ENCODE measurements at regions not wholly inside any gene's neighbourhood (a gene's known extent, or its start where the extent isn't known, plus 50 kb on each side); places are given as distances from the start of the nearest gene placed in this dataset.
A peak's percentile ranks its signal among the peaks of the same experiment; 100 is the strongest.

GRCh38 chr4:58163156-58163555, 1053.0 kb upstream of the IGFBP7 start:
- no peak for FAIRE-seq

GRCh38 chr4:58149404-58150085, 1039.4 kb upstream of the IGFBP7 start:
- TF ChIP-seq CTCF (IDR thresholded peaks at IDR 0.05; ENCODE audit: borderline replicate concordance, extremely low read depth, insufficient read depth): no peak
- H3K27ac ChIP-seq (ENCODE audit: low read depth in 2 of 2, low read length in 2 of 2): no peak overlapping the region
- no peaks in the 10 kb centered on the region for H3K27me3 ChIP-seq (ENCODE audit: control insufficient read depth, insufficient read depth, low read length)
- no peaks in the 10 kb centered on the region for H3K36me3 ChIP-seq (ENCODE audit: control insufficient read depth in 2 of 3, insufficient read depth in 3 of 3, low read length in 3 of 3)
- H3K4me1 ChIP-seq (ENCODE audit: control insufficient read depth in 2 of 3, insufficient read depth in 2 of 3, low read depth in 1 of 3, low read length in 3 of 3): no peaks in the 10 kb centered on the region
- no peak overlapping the region for H3K9ac ChIP-seq (ENCODE audit: low read length in 3 of 3)
- peaks cover 0 to 2% (median 0%) of the 10 kb centered on the region in 3 donors for H3K9me3 ChIP-seq (ENCODE audit: control insufficient read depth in 2 of 3, insufficient read depth in 1 of 3, low read length in 3 of 3)
- no peak for FAIRE-seq
- no peak overlapping the region for H3K4me3 ChIP-seq (ENCODE audit: low read length in 3 of 3)
- intact Hi-C loops (cut with DNase I): no loop called here
- DNase-seq: peak in 1 of 5 donors; percentile 51

More at GRCh38 chr4:58163156-58163555, 1053.0 kb upstream of the IGFBP7 start:
- H3K4me3 ChIP-seq (ENCODE audit: low read length in 3 of 3): no peak overlapping the region
- H3K9ac ChIP-seq (ENCODE audit: low read length in 3 of 3): no peak overlapping the region
- no peaks in the 10 kb centered on the region for H3K9me3 ChIP-seq (ENCODE audit: control insufficient read depth in 2 of 3, insufficient read depth in 1 of 3, low read length in 3 of 3)
- H3K36me3 ChIP-seq (ENCODE audit: control insufficient read depth in 2 of 3, insufficient read depth in 3 of 3, low read length in 3 of 3): no peaks in the 10 kb centered on the region
- H3K4me1 ChIP-seq (ENCODE audit: control insufficient read depth in 2 of 3, insufficient read depth in 2 of 3, low read depth in 1 of 3, low read length in 3 of 3): no peaks in the 10 kb centered on the region
- TF ChIP-seq CTCF (IDR thresholded peaks at IDR 0.05; ENCODE audit: borderline replicate concordance, extremely low read depth, insufficient read depth): no peak
- intact Hi-C loops (cut with DNase I): no loop called here
- H3K27me3 ChIP-seq (ENCODE audit: control insufficient read depth, insufficient read depth, low read length): no peaks in the 10 kb centered on the region
- peak in 1 of 5 donors; percentile 18 for DNase-seq
- no peak overlapping the region for H3K27ac ChIP-seq (ENCODE audit: low read depth in 2 of 2, low read length in 2 of 2)

GRCh38 chr4:58144721-58145120, 1034.5 kb upstream of the IGFBP7 start:
- Histone ChIP-seq H3K9me3 (ENCODE audit: control insufficient read depth in 2 of 3, insufficient read depth in 1 of 3, low read length in 3 of 3) (no peaks in the 10 kb centered on the region), H3K9ac (ENCODE audit: low read length in 3 of 3) (no peak overlapping the region), H3K27ac (ENCODE audit: low read depth in 2 of 2, low read length in 2 of 2) (no peak overlapping the region), H3K27me3 (ENCODE audit: control insufficient read depth, insufficient read depth, low read length) (no peaks in the 10 kb centered on the region), H3K36me3 (ENCODE audit: control insufficient read depth in 2 of 3, insufficient read depth in 3 of 3, low read length in 3 of 3) (no peaks in the 10 kb centered on the region), H3K4me1 (ENCODE audit: control insufficient read depth in 2 of 3, insufficient read depth in 2 of 3, low read depth in 1 of 3, low read length in 3 of 3) (no peaks in the 10 kb centered on the region), H3K4me3 (ENCODE audit: low read length in 3 of 3) (no peak overlapping the region)
- intact Hi-C loops (cut with DNase I): no loop called here
- no peak for FAIRE-seq
- TF ChIP-seq CTCF (IDR thresholded peaks at IDR 0.05; ENCODE audit: borderline replicate concordance, extremely low read depth, insufficient read depth): no peak
- no peak for DNase-seq

Measured in kidney (tissue), 13 donors.